ENCODE measurements at regions not wholly inside any gene's neighbourhood (a gene's known extent, or its start where the extent isn't known, plus 50 kb on each side); places are given as distances from the start of the nearest gene placed in this dataset.

DNA sequence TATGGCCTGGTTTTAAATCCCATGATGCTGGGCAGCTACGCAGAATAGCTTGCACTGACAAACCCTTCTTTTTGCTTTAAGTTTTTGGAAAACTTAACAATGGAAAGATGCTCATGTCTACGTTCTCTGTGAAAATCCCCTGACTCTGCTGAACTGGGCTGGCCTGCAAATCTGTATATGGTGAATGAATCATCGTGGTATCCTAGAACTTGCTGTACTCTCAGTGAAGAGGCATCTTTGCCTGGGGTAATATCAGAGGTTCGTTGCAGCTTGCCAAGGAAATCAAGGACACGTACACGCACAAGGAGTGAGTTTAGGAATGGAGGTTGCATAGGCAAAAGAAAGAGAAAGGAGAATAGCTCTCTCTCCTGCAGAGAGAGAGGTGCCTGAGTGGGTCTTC is 382.0 kb upstream of the ADARB2 start:
- no peak overlapping the region for H3K27ac ChIP-seq
- intact Hi-C loops (cut with DNase I; ENCODE audit: low total_unique reads): loop anchor here (5.0 kb wide), 1 partner anchor 887 kb away; no protein-coding TSS in a partner anchor
- peaks cover 0 to 8% (median 0%) of the 10 kb centered on the region in 3 donors for H3K9me3 ChIP-seq
- no peak overlapping the region for H3K4me3 ChIP-seq
- no peaks in the 10 kb centered on the region for H3K27me3 ChIP-seq
- DNase-seq: no peak
- no peaks in the 10 kb centered on the region for H3K36me3 ChIP-seq
- TF ChIP-seq, protein P1, sequence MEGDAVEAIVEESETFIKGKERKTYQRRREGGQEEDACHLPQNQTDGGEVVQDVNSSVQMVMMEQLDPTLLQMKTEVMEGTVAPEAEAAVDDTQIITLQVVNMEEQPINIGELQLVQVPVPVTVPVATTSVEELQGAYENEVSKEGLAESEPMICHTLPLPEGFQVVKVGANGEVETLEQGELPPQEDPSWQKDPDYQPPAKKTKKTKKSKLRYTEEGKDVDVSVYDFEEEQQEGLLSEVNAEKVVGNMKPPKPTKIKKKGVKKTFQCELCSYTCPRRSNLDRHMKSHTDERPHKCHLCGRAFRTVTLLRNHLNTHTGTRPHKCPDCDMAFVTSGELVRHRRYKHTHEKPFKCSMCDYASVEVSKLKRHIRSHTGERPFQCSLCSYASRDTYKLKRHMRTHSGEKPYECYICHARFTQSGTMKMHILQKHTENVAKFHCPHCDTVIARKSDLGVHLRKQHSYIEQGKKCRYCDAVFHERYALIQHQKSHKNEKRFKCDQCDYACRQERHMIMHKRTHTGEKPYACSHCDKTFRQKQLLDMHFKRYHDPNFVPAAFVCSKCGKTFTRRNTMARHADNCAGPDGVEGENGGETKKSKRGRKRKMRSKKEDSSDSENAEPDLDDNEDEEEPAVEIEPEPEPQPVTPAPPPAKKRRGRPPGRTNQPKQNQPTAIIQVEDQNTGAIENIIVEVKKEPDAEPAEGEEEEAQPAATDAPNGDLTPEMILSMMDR (IDR thresholded peaks at IDR 0.05): no peak
- no peaks in the 10 kb centered on the region for H3K4me1 ChIP-seq

DNA sequence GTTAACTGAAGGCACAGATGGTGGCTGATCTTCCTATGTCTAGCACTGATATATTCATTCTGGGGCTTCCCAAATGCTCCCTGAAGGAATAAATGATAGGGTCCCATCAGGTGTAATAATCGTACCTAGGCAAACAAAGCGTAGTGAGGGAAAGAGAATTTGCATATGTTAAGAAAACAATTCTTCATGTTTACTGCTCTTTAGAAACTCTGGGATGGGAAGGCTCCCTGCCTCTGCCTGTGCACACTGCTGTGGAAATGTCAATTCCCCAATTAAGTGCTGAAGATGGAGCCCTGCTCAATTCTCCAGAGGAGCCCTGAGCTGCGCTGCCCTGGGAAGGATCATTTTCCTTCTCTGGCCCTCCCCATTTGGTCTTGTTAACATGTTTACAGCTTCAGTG is 380.9 kb upstream of the ADARB2 start:
- Histone ChIP-seq H3K27me3 (no peaks in the 10 kb centered on the region), H3K9me3 (peaks cover 0 to 8% (median 0%) of the 10 kb centered on the region in 3 donors), H3K36me3 (no peaks in the 10 kb centered on the region), H3K4me1 (no peaks in the 10 kb centered on the region), H3K27ac (no peak overlapping the region), H3K4me3 (no peak overlapping the region)
- no peak for DNase-seq
- TF ChIP-seq, protein P1 (IDR thresholded peaks at IDR 0.05): no peak
- intact Hi-C loops (cut with DNase I; ENCODE audit: low total_unique reads): loop anchor here (5.0 kb wide), 1 partner anchor 886 kb away; no protein-coding TSS in a partner anchor

DNA sequence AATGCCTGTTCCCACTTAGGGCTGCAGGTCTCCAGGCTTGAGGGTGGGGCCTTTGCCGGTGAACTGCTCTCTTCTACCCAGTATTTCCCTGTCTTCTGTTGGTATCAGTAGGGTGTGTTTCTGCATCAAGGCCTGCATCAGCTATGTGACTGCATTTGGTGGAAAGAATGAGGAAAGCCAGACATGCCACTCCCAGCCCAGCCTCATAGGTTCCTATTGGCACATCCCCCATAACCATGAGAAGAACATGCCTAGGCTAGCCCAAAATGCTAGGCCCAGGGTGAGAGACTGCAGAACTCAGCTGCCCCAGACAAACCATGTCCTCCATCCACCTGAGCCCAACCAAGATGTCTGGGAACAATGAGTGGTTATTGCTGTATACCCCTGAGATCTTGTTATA is 380.3 kb upstream of the ADARB2 start:
- TF ChIP-seq, protein P1 (IDR thresholded peaks at IDR 0.05): no peak
- no peaks in the 10 kb centered on the region for H3K27me3 ChIP-seq
- no peak overlapping the region for H3K4me3 ChIP-seq
- peaks cover 0 to 8% (median 0%) of the 10 kb centered on the region in 3 donors for H3K9me3 ChIP-seq
- intact Hi-C loops (cut with DNase I; ENCODE audit: low total_unique reads): loop anchor here (5.0 kb wide), 1 partner anchor 885 kb away; no protein-coding TSS in a partner anchor
- H3K4me1 ChIP-seq: no peaks in the 10 kb centered on the region
- H3K36me3 ChIP-seq: no peaks in the 10 kb centered on the region
- no peak for DNase-seq
- no peak overlapping the region for H3K27ac ChIP-seq

DNA sequence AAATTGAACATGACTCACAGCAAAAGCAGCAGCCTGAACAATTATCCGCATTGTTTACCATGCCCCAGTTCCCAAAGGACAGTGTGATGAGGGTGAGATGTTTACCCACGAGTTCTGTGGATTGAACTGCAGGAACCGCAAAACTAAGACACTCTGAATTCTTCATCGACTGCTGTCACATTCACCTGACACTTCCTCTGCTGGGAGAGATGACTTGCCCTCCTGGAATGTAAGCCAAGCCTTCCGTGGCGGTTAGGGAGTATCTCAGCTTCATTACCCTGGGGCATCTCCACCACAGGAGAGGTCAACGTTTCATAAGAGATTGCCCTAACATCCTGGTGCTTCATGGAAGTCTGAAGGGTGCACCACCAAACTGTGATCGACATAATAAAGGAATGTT is 374.6 kb upstream of the ADARB2 start:
- TF ChIP-seq, protein P1 (IDR thresholded peaks at IDR 0.05): no peak
- no peak overlapping the region for H3K4me3 ChIP-seq
- H3K36me3 ChIP-seq: no peaks in the 10 kb centered on the region
- no peaks in the 10 kb centered on the region for H3K27me3 ChIP-seq
- H3K27ac ChIP-seq: no peak overlapping the region
- no peaks in the 10 kb centered on the region for H3K4me1 ChIP-seq
- DNase-seq: no peak
- H3K9me3 ChIP-seq: peaks cover 0 to 2% (median 0%) of the 10 kb centered on the region in 3 donors
- intact Hi-C loops (cut with DNase I; ENCODE audit: low total_unique reads): no loop called here

DNA sequence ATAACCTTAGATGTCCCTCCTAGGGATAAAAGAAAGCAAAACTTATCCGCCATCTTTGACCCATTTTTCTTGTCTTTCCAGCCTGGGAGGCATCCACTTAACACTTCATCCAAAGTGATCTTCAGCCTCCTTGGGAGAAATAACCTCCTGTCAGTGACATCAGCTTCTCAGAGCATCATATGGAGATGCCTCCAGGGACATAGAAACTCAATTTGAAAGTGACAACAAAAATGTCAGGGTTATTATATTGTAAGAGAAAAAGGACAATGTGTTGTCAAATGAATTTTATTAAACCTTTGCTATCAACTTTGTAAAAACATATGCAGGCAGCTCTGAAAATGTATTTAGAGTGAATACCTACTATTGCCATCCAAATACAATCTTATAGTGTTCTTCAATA is 371.2 kb upstream of the ADARB2 start:
- no peak for DNase-seq
- no peaks in the 10 kb centered on the region for H3K27me3 ChIP-seq

More for the DNA sequence above, 371.2 kb upstream of the ADARB2 start:
- Histone ChIP-seq H3K9me3 (peaks cover 0 to 5% (median 0%) of the 10 kb centered on the region in 3 donors), H3K36me3 (no peaks in the 10 kb centered on the region), H3K4me1 (no peaks in the 10 kb centered on the region), H3K27ac (no peak overlapping the region), H3K4me3 (no peak overlapping the region)
- TF ChIP-seq, protein P1 (IDR thresholded peaks at IDR 0.05): no peak
- intact Hi-C loops (cut with DNase I; ENCODE audit: low total_unique reads): no loop called here

Data from tibial artery (tissue), 4 donors.